ENCODE measurements at regions not wholly inside any gene's neighbourhood (a gene's known extent, or its start where the extent isn't known, plus 50 kb on each side); places are given as distances from the start of the nearest gene placed in this dataset.

DNA sequence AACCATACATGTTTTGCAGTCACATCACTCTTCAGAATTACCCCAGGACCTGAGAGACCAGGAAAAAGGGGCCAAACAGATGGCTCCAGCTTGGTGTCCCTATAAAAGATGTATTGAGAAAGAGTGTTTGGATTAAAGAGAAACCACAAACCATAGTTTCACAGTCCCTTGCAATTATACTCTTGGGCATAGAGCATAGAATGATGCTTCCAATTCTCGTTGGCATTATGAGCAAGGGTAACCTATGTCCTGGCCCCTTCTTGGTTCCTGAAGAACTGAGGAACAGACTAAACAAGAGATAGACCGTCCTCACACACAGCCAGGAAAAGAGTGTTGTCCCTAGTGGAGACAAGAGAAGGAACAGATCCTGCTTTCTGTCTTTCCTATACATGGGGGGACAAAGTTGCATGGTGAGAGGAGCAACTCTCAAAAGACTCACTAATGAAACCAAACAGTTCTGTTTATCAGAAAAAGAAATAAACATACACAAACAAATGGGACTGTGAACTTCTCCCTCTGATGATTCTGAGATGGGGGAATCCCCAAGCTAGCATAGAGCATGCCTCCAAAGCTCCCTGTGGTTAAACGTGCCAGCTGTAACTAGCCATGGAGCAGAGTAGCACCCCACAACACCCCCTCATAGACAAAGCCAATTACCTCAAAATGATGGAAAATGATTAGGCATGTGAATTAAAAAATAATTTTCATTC, 908.6 kb downstream of the NTRK3 start:
- intact Hi-C loops (cut with micrococcal nuclease) = no loop called here
- H3K36me3 Mint-ChIP-seq = peaks cover 7% of the 10 kb centered on the region
- no peak overlapping the region for H3K27ac ChIP-seq (ENCODE audit: low read length)
- H3K4me1 ChIP-seq (ENCODE audit: control insufficient read depth, insufficient read depth, low read length) = no peaks in the 10 kb centered on the region
- no peaks in the 10 kb centered on the region for H3K4me1 Mint-ChIP-seq
- no peak overlapping the region for H3K27ac Mint-ChIP-seq
- 48% methylated on average over 2 of the region's 3 CpGs for WGBS (ENCODE audit: insufficient coverage)
- H3K27me3 Mint-ChIP-seq (ENCODE audit: low read depth in 2 of 2) = no peaks in the 10 kb centered on the region
- H3K4me3 ChIP-seq (ENCODE audit: low read length) = no peak overlapping the region
- H3K4me3 Mint-ChIP-seq = no peak overlapping the region
- no peaks in the 10 kb centered on the region for H3K27me3 ChIP-seq (ENCODE audit: control insufficient read depth, insufficient read depth, low read length)
- no peaks in the 10 kb centered on the region for H3K9me3 ChIP-seq (ENCODE audit: control insufficient read depth, insufficient read depth, low read length)
- H3K9me3 Mint-ChIP-seq = peaks cover 5 to 10% of the 10 kb centered on the region in 2 donors
- TF ChIP-seq, protein P1, sequence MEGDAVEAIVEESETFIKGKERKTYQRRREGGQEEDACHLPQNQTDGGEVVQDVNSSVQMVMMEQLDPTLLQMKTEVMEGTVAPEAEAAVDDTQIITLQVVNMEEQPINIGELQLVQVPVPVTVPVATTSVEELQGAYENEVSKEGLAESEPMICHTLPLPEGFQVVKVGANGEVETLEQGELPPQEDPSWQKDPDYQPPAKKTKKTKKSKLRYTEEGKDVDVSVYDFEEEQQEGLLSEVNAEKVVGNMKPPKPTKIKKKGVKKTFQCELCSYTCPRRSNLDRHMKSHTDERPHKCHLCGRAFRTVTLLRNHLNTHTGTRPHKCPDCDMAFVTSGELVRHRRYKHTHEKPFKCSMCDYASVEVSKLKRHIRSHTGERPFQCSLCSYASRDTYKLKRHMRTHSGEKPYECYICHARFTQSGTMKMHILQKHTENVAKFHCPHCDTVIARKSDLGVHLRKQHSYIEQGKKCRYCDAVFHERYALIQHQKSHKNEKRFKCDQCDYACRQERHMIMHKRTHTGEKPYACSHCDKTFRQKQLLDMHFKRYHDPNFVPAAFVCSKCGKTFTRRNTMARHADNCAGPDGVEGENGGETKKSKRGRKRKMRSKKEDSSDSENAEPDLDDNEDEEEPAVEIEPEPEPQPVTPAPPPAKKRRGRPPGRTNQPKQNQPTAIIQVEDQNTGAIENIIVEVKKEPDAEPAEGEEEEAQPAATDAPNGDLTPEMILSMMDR (IDR thresholded peaks at IDR 0.05) = no peak
- DNase-seq (no peak), ATAC-seq (no peak)
- no peaks in the 10 kb centered on the region for H3K36me3 ChIP-seq (ENCODE audit: control insufficient read depth, insufficient read depth, low read length)

DNA sequence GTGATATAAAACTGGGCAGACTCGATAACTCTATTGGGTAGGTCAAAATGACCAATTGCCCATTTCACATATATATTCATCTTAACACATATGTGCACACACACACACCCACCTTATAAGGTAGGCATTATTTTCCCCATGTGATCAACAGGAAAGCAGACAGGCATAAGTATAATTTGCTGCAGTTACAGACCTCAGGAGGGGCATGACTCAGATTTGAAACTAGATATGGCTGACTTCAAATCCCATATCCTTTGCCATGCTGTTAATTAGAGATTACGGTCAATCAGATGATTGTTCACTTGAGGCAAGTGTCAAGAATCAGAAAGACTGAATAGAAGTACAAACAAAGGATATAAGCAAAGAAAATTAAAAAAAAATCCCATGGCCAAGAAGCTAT, 910.6 kb downstream of the NTRK3 start:
- intact Hi-C loops (cut with micrococcal nuclease) = no loop called here
- H3K36me3 ChIP-seq (ENCODE audit: control insufficient read depth, insufficient read depth, low read length) = no peaks in the 10 kb centered on the region
- H3K4me1 ChIP-seq (ENCODE audit: control insufficient read depth, insufficient read depth, low read length) = no peaks in the 10 kb centered on the region
- H3K27me3 ChIP-seq (ENCODE audit: control insufficient read depth, insufficient read depth, low read length) = no peaks in the 10 kb centered on the region
- 100% methylated on average over 1 of the region's 2 CpGs for WGBS (ENCODE audit: insufficient coverage)
- TF ChIP-seq, protein P1 (IDR thresholded peaks at IDR 0.05) = no peak
- no peak overlapping the region for H3K4me3 Mint-ChIP-seq
- H3K27ac Mint-ChIP-seq = no peak overlapping the region
- H3K9me3 Mint-ChIP-seq = peaks cover 8 to 10% of the 10 kb centered on the region in 2 donors
- no peak overlapping the region for H3K27ac ChIP-seq (ENCODE audit: low read length)
- peaks cover 7% of the 10 kb centered on the region for H3K36me3 Mint-ChIP-seq
- H3K4me1 Mint-ChIP-seq = no peaks in the 10 kb centered on the region
- no peaks in the 10 kb centered on the region for H3K9me3 ChIP-seq (ENCODE audit: control insufficient read depth, insufficient read depth, low read length)
- no peak for DNase-seq
- H3K4me3 ChIP-seq (ENCODE audit: low read length) = no peak overlapping the region
- no peak for ATAC-seq
- no peaks in the 10 kb centered on the region for H3K27me3 Mint-ChIP-seq (ENCODE audit: low read depth in 2 of 2)

DNA sequence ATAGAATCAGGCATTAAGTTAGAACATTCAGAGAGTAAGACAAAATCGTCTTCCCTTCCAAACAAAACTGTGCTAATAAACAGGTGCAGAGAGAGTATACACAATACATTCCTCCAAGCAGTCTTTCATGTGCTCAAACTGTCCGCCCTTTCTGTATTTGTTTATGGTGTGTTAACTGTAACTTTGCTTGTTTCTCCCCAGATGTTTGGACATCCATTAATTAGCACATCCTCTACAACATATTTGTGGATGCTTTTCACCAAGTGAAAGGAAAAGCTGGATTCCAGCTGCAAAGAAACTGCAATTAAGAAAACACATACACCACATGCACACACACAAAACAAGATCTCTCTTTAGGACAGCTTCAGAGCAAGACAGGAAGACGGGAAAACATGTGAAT, 912.6 kb downstream of the NTRK3 start:
- H3K4me3 Mint-ChIP-seq = no peak overlapping the region
- no peaks in the 10 kb centered on the region for H3K27me3 Mint-ChIP-seq (ENCODE audit: low read depth in 2 of 2)
- H3K27me3 ChIP-seq (ENCODE audit: control insufficient read depth, insufficient read depth, low read length) = no peaks in the 10 kb centered on the region
- 74% methylated on average over 2 of the region's 3 CpGs for WGBS (ENCODE audit: insufficient coverage)
- H3K27ac Mint-ChIP-seq = no peak overlapping the region
- H3K36me3 Mint-ChIP-seq = peaks cover 7% of the 10 kb centered on the region
- no peaks in the 10 kb centered on the region for H3K4me1 Mint-ChIP-seq
- peaks cover 10% of the 10 kb centered on the region in 2 donors for H3K9me3 Mint-ChIP-seq
- ATAC-seq (no peak), DNase-seq (no peak)
- TF ChIP-seq, protein P1 (IDR thresholded peaks at IDR 0.05) = no peak
- no peaks in the 10 kb centered on the region for H3K4me1 ChIP-seq (ENCODE audit: control insufficient read depth, insufficient read depth, low read length)
- H3K27ac ChIP-seq (ENCODE audit: low read length) = no peak overlapping the region
- no peaks in the 10 kb centered on the region for H3K36me3 ChIP-seq (ENCODE audit: control insufficient read depth, insufficient read depth, low read length)
- H3K9me3 ChIP-seq (ENCODE audit: control insufficient read depth, insufficient read depth, low read length) = no peaks in the 10 kb centered on the region
- no peak overlapping the region for H3K4me3 ChIP-seq (ENCODE audit: low read length)
- intact Hi-C loops (cut with micrococcal nuclease) = no loop called here

DNA sequence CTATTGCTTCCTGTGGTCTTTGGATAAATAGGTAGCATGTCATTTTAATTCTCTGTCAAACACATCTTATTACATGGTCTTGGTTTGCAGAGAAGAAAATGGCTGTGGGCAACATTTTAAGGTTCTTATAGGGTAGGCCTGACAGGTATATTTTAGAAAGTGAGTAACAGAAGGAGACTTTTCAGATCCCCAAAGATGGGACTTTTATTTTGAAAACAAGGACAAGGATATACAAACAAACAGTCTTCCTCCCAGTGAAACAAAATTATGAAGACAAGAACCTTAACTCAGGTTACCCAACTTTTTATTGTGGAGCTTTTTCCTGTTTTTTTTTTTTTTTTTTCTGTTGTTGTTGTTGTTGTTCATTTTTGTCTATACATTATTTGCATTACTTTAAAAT, 916.2 kb downstream of the NTRK3 start:
- ATAC-seq = no peak
- Mint-ChIP-seq H3K4me1 (no peaks in the 10 kb centered on the region), H3K4me3 (no peak overlapping the region), H3K27ac (no peak overlapping the region), H3K36me3 (peaks cover 7% of the 10 kb centered on the region), H3K27me3 (ENCODE audit: low read depth in 2 of 2) (no peaks in the 10 kb centered on the region), H3K9me3 (peaks cover 8% of the 10 kb centered on the region in 2 donors)
- H3K9me3 ChIP-seq (ENCODE audit: control insufficient read depth, insufficient read depth, low read length) = no peaks in the 10 kb centered on the region
- DNase-seq = no peak
- no peaks in the 10 kb centered on the region for H3K4me1 ChIP-seq (ENCODE audit: control insufficient read depth, insufficient read depth, low read length)
- no peaks in the 10 kb centered on the region for H3K27me3 ChIP-seq (ENCODE audit: control insufficient read depth, insufficient read depth, low read length)
- TF ChIP-seq, protein P1 (IDR thresholded peaks at IDR 0.05) = no peak
- H3K36me3 ChIP-seq (ENCODE audit: control insufficient read depth, insufficient read depth, low read length) = no peaks in the 10 kb centered on the region
- no peak overlapping the region for H3K27ac ChIP-seq (ENCODE audit: low read length)
- intact Hi-C loops (cut with micrococcal nuclease) = no loop called here
- H3K4me3 ChIP-seq (ENCODE audit: low read length) = no peak overlapping the region

Measured in natural killer cell (primary cell).